ENCODE measurements at regions not wholly inside any gene's neighbourhood (a gene's known extent, or its start where the extent isn't known, plus 50 kb on each side); places are given as distances from the start of the nearest gene placed in this dataset.
"Not testable (repeated sequence)": the region's sequence is repeated elsewhere in the genome, so short reads cannot be mapped to it uniquely, and the experiment has no call there.

- DNase-seq (ENCODE audit: low read depth, low spot score); CTCF ChIA-PET; POLR2A ChIA-PET; H3K27me3 ChIP-seq (ENCODE audit: control insufficient read depth, insufficient read depth, low read length); H3K4me1 ChIP-seq (ENCODE audit: control insufficient read depth, insufficient read depth, low read length); H3K27ac ChIP-seq (ENCODE audit: low read length); H3K9me3 ChIP-seq (ENCODE audit: control insufficient read depth, insufficient read depth, low read depth, low read length); intact Hi-C loops (cut with micrococcal nuclease; ENCODE audit: unreplicated experiment); ATAC-seq; H3K36me3 ChIP-seq (ENCODE audit: control insufficient read depth, insufficient read depth, low read length); H3K4me3 ChIP-seq (ENCODE audit: low read depth in 2 of 2, low read length in 2 of 2); in situ Hi-C loops (cut with HindIII; ENCODE audit: low pct_unique_long_range_greater_than_20kb, low sequenced_read_pairs); BruUV-seq (replicated peaks): not testable (repeated sequence)
Observed at GRCh38 chr11:67880594-67881196, 123.2 kb downstream of the UNC93B1 start.

- POLR2A ChIA-PET; DNase-seq (ENCODE audit: low read depth, low spot score): not testable (repeated sequence)
Observed at GRCh38 chr11:67878666-67879065, 125.2 kb downstream of the UNC93B1 start.

GRCh38 chr11:67877316-67877715, 126.6 kb downstream of the UNC93B1 start:
- H3K27me3 ChIP-seq (ENCODE audit: control insufficient read depth, insufficient read depth, low read length); in situ Hi-C loops (cut with HindIII; ENCODE audit: low pct_unique_long_range_greater_than_20kb, low sequenced_read_pairs); H3K36me3 ChIP-seq (ENCODE audit: control insufficient read depth, insufficient read depth, low read length); H3K9me3 ChIP-seq (ENCODE audit: control insufficient read depth, insufficient read depth, low read depth, low read length); ATAC-seq; POLR2A ChIA-PET; H3K4me3 ChIP-seq (ENCODE audit: low read depth in 2 of 2, low read length in 2 of 2); H3K27ac ChIP-seq (ENCODE audit: low read length); BruUV-seq (replicated peaks); intact Hi-C loops (cut with micrococcal nuclease; ENCODE audit: unreplicated experiment); DNase-seq (ENCODE audit: low read depth, low spot score); CTCF ChIA-PET; H3K4me1 ChIP-seq (ENCODE audit: control insufficient read depth, insufficient read depth, low read length): not testable (repeated sequence)

More at GRCh38 chr11:67878666-67879065, 125.2 kb downstream of the UNC93B1 start:
- H3K27ac ChIP-seq (ENCODE audit: low read length); intact Hi-C loops (cut with micrococcal nuclease; ENCODE audit: unreplicated experiment); H3K4me3 ChIP-seq (ENCODE audit: low read depth in 2 of 2, low read length in 2 of 2); H3K36me3 ChIP-seq (ENCODE audit: control insufficient read depth, insufficient read depth, low read length); CTCF ChIA-PET; H3K27me3 ChIP-seq (ENCODE audit: control insufficient read depth, insufficient read depth, low read length); in situ Hi-C loops (cut with HindIII; ENCODE audit: low pct_unique_long_range_greater_than_20kb, low sequenced_read_pairs); BruUV-seq (replicated peaks); ATAC-seq; H3K4me1 ChIP-seq (ENCODE audit: control insufficient read depth, insufficient read depth, low read length); H3K9me3 ChIP-seq (ENCODE audit: control insufficient read depth, insufficient read depth, low read depth, low read length): not testable (repeated sequence)

GRCh38 chr11:67873223-67873622, 130.7 kb downstream of the UNC93B1 start:
- H3K4me1 ChIP-seq (ENCODE audit: control insufficient read depth, insufficient read depth, low read length); BruUV-seq (replicated peaks); in situ Hi-C loops (cut with HindIII; ENCODE audit: low pct_unique_long_range_greater_than_20kb, low sequenced_read_pairs); POLR2A ChIA-PET; H3K27me3 ChIP-seq (ENCODE audit: control insufficient read depth, insufficient read depth, low read length); ATAC-seq; H3K36me3 ChIP-seq (ENCODE audit: control insufficient read depth, insufficient read depth, low read length); H3K9me3 ChIP-seq (ENCODE audit: control insufficient read depth, insufficient read depth, low read depth, low read length); CTCF ChIA-PET; DNase-seq (ENCODE audit: low read depth, low spot score); H3K27ac ChIP-seq (ENCODE audit: low read length); intact Hi-C loops (cut with micrococcal nuclease; ENCODE audit: unreplicated experiment); H3K4me3 ChIP-seq (ENCODE audit: low read depth in 2 of 2, low read length in 2 of 2): not testable (repeated sequence)

- H3K9me3 ChIP-seq (ENCODE audit: control insufficient read depth, insufficient read depth, low read depth, low read length); CTCF ChIA-PET; H3K4me3 ChIP-seq (ENCODE audit: low read depth in 2 of 2, low read length in 2 of 2); H3K4me1 ChIP-seq (ENCODE audit: control insufficient read depth, insufficient read depth, low read length); H3K27ac ChIP-seq (ENCODE audit: low read length); ATAC-seq; POLR2A ChIA-PET; DNase-seq (ENCODE audit: low read depth, low spot score); in situ Hi-C loops (cut with HindIII; ENCODE audit: low pct_unique_long_range_greater_than_20kb, low sequenced_read_pairs); BruUV-seq (replicated peaks); H3K36me3 ChIP-seq (ENCODE audit: control insufficient read depth, insufficient read depth, low read length); H3K27me3 ChIP-seq (ENCODE audit: control insufficient read depth, insufficient read depth, low read length); intact Hi-C loops (cut with micrococcal nuclease; ENCODE audit: unreplicated experiment): not testable (repeated sequence)
Observed at GRCh38 chr11:67871168-67871567, 132.7 kb downstream of the UNC93B1 start.

GRCh38 chr11:67862896-67863295, 141.0 kb downstream of the UNC93B1 start:
- intact Hi-C loops (cut with micrococcal nuclease; ENCODE audit: unreplicated experiment); in situ Hi-C loops (cut with HindIII; ENCODE audit: low pct_unique_long_range_greater_than_20kb, low sequenced_read_pairs); H3K4me1 ChIP-seq (ENCODE audit: control insufficient read depth, insufficient read depth, low read length); H3K9me3 ChIP-seq (ENCODE audit: control insufficient read depth, insufficient read depth, low read depth, low read length); H3K27me3 ChIP-seq (ENCODE audit: control insufficient read depth, insufficient read depth, low read length); CTCF ChIA-PET; H3K27ac ChIP-seq (ENCODE audit: low read length); BruUV-seq (replicated peaks); ATAC-seq; DNase-seq (ENCODE audit: low read depth, low spot score); POLR2A ChIA-PET; H3K36me3 ChIP-seq (ENCODE audit: control insufficient read depth, insufficient read depth, low read length); H3K4me3 ChIP-seq (ENCODE audit: low read depth in 2 of 2, low read length in 2 of 2): not testable (repeated sequence)

All from Panc1 (cell line).